Spinal cord (tissue), 9 donors: ENCODE measurements at regions not wholly inside any gene's neighbourhood (a gene's known extent, or its start where the extent isn't known, plus 50 kb on each side); places are given as distances from the start of the nearest gene placed in this dataset.

Experiments
- DNase-seq, 6 donors: peaks; one replicate each; pipeline versions ENCODE4 v3.0.0 to v3.0.0-alpha.2; 2013 to 2015; ENCODE audit warnings: low spot score in 6 of 6, low read depth in 4 of 6
- H3K27ac ChIP-seq: one replicate; pipeline ENCODE4 v1.5.1; 2013; ENCODE audit warnings: low read depth, low read length, control low read depth
- H3K27me3 ChIP-seq: one replicate; pipeline ENCODE4 v1.6.1; 2013; ENCODE audit warnings: low read length; ENCODE audit not compliant: control insufficient read depth, insufficient read depth
- H3K36me3 ChIP-seq: one replicate; pipeline ENCODE4 v1.6.1; 2013; ENCODE audit warnings: low read length; ENCODE audit not compliant: control insufficient read depth, insufficient read depth
- H3K4me1 ChIP-seq: one replicate; pipeline ENCODE4 v1.6.1; 2013; ENCODE audit warnings: low read length; ENCODE audit not compliant: control insufficient read depth, insufficient read depth
- H3K4me3 ChIP-seq: one replicate; pipeline ENCODE4 v1.5.1; 2013; ENCODE audit warnings: low read depth, low read length, control low read depth
- H3K9me3 ChIP-seq: one replicate; pipeline ENCODE4 v1.6.1; 2013; ENCODE audit warnings: low read length; ENCODE audit not compliant: control insufficient read depth, insufficient read depth
- WGBS: methylation state at CpG from one replicate; pipeline ENCODE4 v1.1.5; 2013; ENCODE audit warnings: missing lambda C conversion rate; ENCODE audit not compliant: insufficient coverage; 5-methylcytosine and 5-hydroxymethylcytosine counted together
- donor health status: healthy.

DNA sequence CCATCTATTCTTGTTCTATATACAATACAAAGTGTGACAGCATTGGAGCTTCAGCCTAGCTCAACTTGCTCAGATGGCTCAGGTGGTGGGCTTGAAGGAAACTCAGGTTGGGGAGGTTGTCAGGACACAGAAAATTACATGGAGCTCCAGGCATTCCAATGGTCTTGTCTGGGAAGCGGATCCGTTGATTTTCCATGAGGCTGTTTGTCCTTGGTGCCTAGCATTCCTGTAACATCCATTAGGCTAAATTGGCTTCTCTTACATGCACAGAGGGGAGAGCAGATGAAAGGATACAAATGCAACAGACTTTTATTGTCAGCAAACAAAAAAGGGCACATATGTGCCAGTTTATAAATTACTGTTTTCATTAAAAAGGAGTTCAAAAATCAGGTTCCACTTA, 75.5 kb upstream of the OTX2 start:
- no peak overlapping the region for H3K27ac ChIP-seq
- H3K27me3 ChIP-seq: no peaks in the 10 kb centered on the region
- no peak overlapping the region for H3K4me3 ChIP-seq
- no CpG with 5 or more reads among the region's 2 CpGs for WGBS
- no peaks in the 10 kb centered on the region for H3K9me3 ChIP-seq
- no peaks in the 10 kb centered on the region for H3K4me1 ChIP-seq
- H3K36me3 ChIP-seq: no peaks in the 10 kb centered on the region
- DNase-seq: peak in 1 of 6 donors; percentile 50

DNA sequence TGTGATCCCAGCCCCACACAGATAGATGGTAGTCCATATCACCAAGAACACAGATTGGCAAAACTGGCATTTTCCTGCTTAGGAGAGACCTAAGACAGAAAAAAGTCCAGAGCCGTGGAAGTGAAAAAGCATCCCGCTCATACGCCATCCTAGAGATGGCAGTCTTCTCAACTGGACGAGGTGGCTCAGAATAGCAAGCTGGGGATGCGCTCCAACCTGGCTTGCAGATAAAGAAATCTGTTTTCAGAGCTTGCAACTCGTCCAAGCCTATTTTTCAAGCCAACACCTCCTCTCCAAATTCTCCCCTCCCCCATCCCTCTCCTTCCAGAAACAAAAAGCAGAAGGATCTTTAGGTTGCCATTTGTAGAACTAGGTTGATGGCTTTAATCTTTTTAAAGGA, 74.3 kb upstream of the OTX2 start:
- H3K4me1 ChIP-seq: no peaks in the 10 kb centered on the region
- no peak overlapping the region for H3K27ac ChIP-seq
- 61% methylated on average over 5 of the region's 6 CpGs for WGBS
- DNase-seq: peak in 1 of 6 donors; percentile 90
- H3K9me3 ChIP-seq: no peaks in the 10 kb centered on the region
- no peaks in the 10 kb centered on the region for H3K27me3 ChIP-seq
- H3K36me3 ChIP-seq: no peaks in the 10 kb centered on the region
- H3K4me3 ChIP-seq: no peak overlapping the region

DNA sequence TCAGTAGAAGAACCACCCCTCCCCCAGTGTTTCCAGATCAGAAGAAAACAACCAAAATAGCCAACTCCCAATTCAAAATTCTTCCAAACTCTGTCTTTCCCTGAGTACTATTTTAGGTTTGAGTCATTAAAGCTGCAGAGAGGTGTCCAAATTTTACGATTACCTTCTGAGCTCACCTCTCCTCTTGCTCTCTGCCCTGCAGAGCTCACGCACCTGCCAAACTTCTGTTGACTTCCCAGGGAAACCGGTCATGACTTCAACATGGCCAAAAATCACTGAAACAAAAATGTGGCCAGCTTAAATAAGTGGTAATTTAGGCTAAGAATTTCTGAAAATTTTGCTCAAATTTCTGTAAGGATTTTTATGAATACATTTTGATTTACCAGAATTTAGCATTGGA, 70.9 kb upstream of the OTX2 start:
- Histone ChIP-seq H3K36me3 (no peaks in the 10 kb centered on the region), H3K4me3 (no peak overlapping the region), H3K27me3 (no peaks in the 10 kb centered on the region), H3K9me3 (no peaks in the 10 kb centered on the region), H3K27ac (no peak overlapping the region), H3K4me1 (no peaks in the 10 kb centered on the region)
- 69% methylated on average over 2 of the region's 3 CpGs for WGBS
- DNase-seq: no peak

DNA sequence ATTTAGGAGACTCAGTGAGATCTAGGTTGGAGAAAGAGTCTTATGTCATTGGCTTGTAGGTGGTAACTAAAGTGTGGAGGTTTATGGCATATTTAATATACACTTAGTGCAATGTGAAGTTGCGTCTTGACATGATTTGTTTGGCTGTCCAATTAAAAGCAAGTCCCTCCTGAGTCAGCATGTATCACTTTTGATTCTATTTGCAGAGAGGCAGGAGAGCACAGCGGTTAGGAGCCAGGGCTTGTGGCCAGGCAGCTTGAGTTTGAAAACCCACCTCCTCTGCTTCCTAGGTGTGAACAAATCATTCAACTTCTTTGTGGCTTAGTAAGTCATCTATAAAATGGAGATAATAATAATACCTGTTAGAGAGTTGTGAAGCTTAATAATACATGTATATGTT, 68.5 kb upstream of the OTX2 start:
- no peaks in the 10 kb centered on the region for H3K36me3 ChIP-seq
- no peaks in the 10 kb centered on the region for H3K27me3 ChIP-seq
- no peaks in the 10 kb centered on the region for H3K9me3 ChIP-seq
- H3K4me1 ChIP-seq: no peaks in the 10 kb centered on the region
- H3K4me3 ChIP-seq: no peak overlapping the region
- DNase-seq: no peak
- WGBS: 100% methylated on average over 1 of the region's 2 CpGs
- no peak overlapping the region for H3K27ac ChIP-seq

DNA sequence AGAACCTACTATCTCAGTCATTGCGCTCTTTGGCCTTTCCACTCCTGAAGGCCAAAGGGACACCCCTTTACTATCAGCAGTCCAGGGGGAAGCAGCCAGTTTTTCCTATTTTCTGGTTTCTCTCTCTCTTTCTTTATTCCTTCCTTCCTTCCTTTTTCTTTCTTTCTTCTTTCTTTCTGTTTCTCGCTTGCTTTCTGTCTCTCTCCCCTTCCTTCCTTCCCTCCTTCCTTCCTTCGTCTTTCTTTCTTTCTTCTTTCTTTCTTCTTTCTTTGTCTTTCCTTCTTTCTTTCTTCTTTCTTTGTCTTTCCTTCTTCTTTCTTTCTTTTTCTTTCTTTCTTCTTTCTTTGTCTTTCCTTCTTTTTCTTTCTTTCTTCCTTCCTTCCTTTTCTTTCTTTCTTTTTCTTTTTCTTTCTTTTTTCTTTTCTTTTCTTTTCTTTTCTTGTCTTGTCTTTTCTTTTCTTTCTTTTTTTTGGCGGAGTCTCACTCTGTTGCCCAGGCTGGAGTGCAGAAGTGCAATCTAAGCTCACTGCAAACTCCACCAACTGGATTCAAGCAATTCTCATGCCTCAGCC, 64.9 kb upstream of the OTX2 start:
- no peak overlapping the region for H3K4me3 ChIP-seq
- no peaks in the 10 kb centered on the region for H3K9me3 ChIP-seq
- WGBS: 93% methylated on average over 3 of the region's 4 CpGs
- H3K27me3 ChIP-seq: no peaks in the 10 kb centered on the region
- no peaks in the 10 kb centered on the region for H3K36me3 ChIP-seq
- no peak overlapping the region for H3K27ac ChIP-seq
- no peaks in the 10 kb centered on the region for H3K4me1 ChIP-seq
- no peak for DNase-seq

DNA sequence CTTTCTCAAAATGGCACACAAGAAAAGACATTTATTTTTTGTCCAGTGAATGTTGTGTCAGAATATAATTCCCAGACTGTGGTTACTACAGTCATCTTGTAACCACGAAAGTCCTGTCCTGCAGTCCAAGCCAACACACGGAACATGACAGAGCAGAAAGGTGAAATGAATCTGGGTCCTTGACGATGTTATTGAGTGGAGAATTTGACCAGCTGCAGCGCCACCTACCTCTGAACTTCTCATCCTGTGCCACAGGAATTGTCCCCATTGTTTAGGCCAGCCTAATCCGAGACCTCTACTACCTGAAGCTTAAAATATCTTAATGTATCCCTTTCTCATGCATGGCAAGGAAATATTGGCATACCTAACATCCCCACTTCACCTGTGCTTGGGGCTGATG, 64.1 kb upstream of the OTX2 start:
- WGBS: 20% methylated on average over 2 of the region's 5 CpGs
- Histone ChIP-seq H3K4me3 (no peak overlapping the region), H3K27me3 (no peaks in the 10 kb centered on the region), H3K4me1 (no peaks in the 10 kb centered on the region), H3K36me3 (no peaks in the 10 kb centered on the region), H3K27ac (no peak overlapping the region), H3K9me3 (no peaks in the 10 kb centered on the region)
- DNase-seq: no peak

DNA sequence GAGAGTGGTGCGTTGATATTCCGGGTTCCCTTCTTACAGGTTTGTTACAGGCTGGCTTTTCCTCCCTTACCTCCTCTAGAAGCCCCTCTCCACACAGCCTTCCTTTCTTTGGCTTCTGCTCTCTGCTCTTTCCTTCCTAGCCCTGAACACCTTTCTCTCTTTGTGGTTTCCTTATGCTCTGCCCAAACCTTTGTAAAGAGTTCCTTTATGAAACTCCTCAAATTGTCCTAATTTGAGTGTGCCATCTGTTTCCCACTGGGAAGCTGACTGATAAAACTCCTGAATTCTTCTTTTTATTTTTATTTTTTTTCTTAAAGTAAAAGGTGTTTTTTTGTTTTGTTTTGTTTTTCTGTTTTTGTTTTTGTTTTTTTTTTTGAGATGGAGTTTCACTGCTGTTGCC, 60.1 kb upstream of the OTX2 start:
- no peaks in the 10 kb centered on the region for H3K4me1 ChIP-seq
- WGBS: 80% methylated on average over 1 of the region's 2 CpGs
- no peak overlapping the region for H3K27ac ChIP-seq

DNA sequence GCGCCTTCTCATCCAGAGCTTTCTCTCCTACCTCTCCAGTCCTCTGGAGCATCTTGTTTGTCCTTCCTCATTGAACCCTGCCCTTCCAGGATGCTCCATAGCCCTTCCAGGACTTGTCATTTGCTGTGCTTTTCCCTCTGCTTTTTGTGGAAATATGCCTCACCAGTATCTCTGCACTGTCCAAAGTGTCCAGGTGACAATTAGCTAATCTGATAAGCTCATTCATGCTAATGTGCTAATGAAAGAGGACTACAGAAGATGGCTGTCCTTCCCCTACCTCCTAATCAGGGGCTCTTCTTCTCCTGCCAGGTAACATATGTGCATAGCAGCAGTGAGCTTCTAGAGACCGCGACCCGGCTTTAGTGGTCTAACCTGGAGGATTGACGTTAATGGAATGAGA, 58.4 kb upstream of the OTX2 start:
- no peaks in the 10 kb centered on the region for H3K4me1 ChIP-seq
- H3K4me3 ChIP-seq: no peak overlapping the region
- no peak overlapping the region for H3K27ac ChIP-seq
- no peaks in the 10 kb centered on the region for H3K9me3 ChIP-seq
- H3K36me3 ChIP-seq: no peaks in the 10 kb centered on the region
- DNase-seq: no peak
- H3K27me3 ChIP-seq: no peaks in the 10 kb centered on the region
- 81% methylated on average over 5 of the region's 5 CpGs for WGBS

More for the DNA sequence above, 60.1 kb upstream of the OTX2 start:
- DNase-seq: no peak
- no peaks in the 10 kb centered on the region for H3K36me3 ChIP-seq
- no peaks in the 10 kb centered on the region for H3K9me3 ChIP-seq
- H3K27me3 ChIP-seq: no peaks in the 10 kb centered on the region
- H3K4me3 ChIP-seq: no peak overlapping the region

DNA sequence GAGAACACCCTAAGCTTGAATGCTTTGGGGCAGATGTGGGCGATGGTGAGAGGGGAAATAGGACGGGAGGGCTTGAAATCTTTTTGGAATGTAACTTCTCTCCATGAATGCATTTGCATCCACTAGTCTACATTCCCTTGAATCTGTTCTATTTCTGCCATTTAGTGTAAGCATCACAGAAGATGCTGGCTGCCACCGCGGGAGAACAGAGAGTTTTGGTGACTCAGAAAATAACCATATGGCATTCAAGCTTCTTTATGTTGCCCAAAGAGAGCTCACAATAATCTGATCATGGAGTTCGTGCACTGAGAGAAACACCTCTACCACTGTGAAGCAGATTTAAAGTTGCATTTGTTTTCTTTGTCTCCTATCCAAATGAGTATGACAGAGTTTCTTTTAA, 52.6 kb upstream of the OTX2 start:
- H3K36me3 ChIP-seq: no peaks in the 10 kb centered on the region
- H3K4me3 ChIP-seq: no peak overlapping the region
- H3K27ac ChIP-seq: no peak overlapping the region
- no peaks in the 10 kb centered on the region for H3K27me3 ChIP-seq
- no peaks in the 10 kb centered on the region for H3K9me3 ChIP-seq
- H3K4me1 ChIP-seq: no peaks in the 10 kb centered on the region
- peak in 1 of 6 donors; percentile 65 for DNase-seq
- WGBS: 55% methylated on average over 2 of the region's 5 CpGs

DNA sequence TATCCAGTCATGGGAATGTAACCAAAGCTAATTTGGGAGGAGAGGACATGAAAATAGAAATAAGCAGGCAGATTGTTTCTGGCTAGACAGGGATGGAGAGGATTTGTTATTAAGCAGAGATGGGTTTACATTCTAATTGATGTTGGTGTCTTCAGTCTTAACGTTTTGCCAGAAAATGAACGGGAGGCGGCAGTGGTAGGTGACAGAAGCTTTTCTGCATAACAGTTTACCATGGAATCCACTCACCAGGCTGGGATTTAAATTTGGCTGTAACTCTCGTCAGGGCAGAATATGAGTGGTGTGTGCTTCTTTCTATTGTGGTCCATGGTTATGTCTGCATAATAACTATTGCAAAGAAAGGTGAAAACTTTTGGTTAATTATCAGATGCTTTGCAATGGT, 50.2 kb upstream of the OTX2 start:
- peaks cover 10% of the 10 kb centered on the region for H3K27me3 ChIP-seq
- H3K4me3 ChIP-seq: no peak overlapping the region
- no peaks in the 10 kb centered on the region for H3K9me3 ChIP-seq
- H3K27ac ChIP-seq: no peak overlapping the region
- no peaks in the 10 kb centered on the region for H3K36me3 ChIP-seq
- no CpG with 5 or more reads among the region's 4 CpGs for WGBS
- no peak for DNase-seq
- no peaks in the 10 kb centered on the region for H3K4me1 ChIP-seq
